ENCODE measurements at regions not wholly inside any gene's neighbourhood (a gene's known extent, or its start where the extent isn't known, plus 50 kb on each side); places are given as distances from the start of the nearest gene placed in this dataset.

- DNase-seq: no peak
Measured at GRCh38 chr22:27615408-27615807, 186.1 kb downstream of the MN1 start.

DNA sequence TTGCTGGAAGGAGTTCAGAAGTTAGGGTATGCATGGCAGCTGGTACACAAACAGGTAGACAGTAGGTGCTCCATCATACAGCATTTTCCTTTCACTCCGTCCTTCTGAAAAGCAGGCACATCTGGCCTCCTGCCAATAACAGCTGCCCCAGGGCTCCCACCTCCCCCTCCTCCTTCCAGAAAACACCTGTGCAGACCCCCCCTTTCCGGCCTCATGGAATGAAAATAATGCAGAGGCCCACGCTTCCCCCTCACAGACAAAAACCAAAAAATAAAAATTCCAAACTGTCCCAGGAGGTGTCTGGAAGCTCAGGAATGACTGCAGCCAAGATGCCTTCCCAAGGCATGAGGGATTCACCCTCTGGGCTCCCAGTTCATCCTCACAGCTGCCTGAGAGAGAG is 185.5 kb downstream of the MN1 start:
- no peak for DNase-seq

GRCh38 chr22:27617214-27617881 is 184.2 kb downstream of the MN1 start:
- DNase-seq: no peak

DNA sequence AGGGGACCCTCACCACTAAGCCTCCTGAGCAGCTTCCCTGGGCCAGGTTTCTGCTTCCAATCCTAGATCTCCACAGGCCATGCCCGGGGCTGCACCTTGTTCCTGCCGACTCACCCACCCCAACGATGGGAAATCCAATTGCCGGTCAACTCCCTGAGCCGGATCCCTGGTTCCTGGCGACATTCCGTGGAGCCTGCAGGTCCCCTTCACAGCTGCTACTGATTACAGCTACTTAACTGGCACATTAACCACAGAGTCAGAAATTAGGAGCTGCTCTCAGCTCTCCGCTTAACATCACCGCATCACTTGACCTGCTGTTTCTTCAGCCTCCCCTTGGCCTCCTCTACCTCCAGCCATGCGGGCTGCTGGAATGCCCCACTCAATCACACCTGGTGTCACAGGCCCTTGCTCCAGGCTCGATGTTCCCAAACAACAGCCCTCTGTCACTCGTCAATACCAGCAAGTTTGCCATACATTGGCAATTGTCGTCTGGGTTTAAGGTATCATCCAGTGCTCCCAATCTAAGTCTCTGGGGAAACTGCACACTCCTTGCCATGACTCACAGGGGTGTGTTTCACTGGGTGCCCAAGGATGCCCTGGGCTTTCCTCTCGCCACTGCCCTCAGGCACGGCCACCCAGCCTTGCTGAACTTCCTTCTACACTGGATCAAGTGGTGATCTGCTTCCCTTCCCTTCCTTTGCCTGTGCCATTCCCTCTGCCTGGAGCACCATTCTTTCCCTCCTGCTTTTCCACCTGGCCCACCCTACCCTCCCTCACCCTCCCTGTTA is 181.0 kb downstream of the MN1 start:
- DNase-seq: no peak

GRCh38 chr22:27621486-27622070 is 180.0 kb downstream of the MN1 start:
- DNase-seq: no peak

- no peak for DNase-seq
Measured at GRCh38 chr22:27624042-27624441, 177.5 kb downstream of the MN1 start.

GRCh38 chr22:27624705-27625104 is 176.9 kb downstream of the MN1 start:
- no peak for DNase-seq

- DNase-seq: no peak
Measured at GRCh38 chr22:27625769-27626674, 175.5 kb downstream of the MN1 start.

DNA sequence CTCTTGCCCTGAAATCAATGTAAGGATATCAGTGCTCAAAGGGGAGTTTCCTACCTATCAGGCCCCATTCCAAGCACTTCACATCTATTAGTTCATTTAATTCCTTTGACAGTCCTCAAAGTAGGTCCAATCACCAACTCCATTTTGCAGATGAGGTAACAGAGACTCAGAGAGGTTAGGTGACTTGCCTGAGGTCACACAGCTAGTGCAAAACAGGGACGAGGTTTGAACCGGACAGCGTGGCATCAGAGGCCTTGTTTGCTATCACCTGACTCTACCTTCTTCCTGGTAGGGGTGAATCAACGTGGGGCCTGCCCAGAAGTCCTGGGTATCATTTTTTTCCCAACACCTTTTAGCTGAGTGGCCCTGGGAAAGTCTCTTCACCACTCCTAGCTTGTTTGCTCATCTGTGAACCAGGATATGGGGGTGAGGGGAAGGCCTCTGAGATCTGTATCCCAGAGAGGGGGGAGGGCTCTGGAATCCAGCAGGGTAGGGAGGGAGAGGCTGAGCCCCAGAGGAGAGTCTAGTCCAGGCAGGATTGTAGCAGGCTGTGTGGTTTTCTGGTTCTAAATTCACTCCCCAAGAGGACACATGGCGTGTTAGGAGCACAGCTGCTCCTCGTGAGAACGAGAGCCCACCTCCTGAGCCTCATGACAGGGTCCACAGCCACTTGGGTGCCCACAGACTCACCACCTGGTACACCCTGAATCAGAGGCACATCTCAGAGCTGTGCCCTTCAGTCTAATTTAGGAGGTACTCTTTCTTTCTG is 174.7 kb downstream of the MN1 start:
- DNase-seq: no peak

GRCh38 chr22:27627444-27627833 is 174.1 kb downstream of the MN1 start:
- no peak for DNase-seq

GRCh38 chr22:27627901-27628300 is 173.7 kb downstream of the MN1 start:
- no peak for DNase-seq

- no peak for DNase-seq
Measured at GRCh38 chr22:27628341-27628740, 173.2 kb downstream of the MN1 start.

DNA sequence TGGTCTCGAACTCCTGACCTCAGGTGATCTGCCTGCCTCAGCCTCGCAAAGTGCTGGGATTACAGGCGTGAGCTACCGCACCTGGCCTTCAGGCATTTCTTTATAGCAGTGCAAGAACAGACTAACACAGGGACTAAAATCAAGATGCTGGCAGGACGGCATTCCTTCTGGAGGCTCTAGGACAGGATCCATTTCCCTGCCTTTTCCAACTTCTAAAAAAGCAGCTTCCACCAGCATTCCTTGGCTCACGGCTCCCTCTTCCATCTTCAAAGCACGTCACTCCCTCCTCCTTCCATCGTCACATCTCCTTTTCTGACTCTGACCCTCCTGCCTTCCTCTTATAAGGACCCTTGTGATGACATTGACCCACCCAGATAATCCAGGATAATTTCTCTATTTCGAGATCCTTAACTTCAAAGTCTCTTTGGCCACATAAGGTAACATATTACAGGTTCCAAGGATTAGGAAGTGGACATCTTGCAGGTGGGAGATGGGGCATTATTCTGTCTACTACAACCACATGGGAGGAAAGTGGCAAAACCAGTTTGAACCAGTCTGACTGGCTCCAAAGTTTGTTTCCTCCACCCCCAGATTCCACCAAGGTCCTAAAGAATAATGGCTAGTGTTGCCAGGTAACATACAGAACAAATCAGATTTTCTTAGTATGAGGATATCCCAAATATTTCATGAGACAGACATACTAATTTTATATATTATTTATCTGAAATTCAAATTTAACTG is 172.5 kb downstream of the MN1 start:
- DNase-seq: no peak

- DNase-seq: no peak
Measured at GRCh38 chr22:27629908-27630673, 171.5 kb downstream of the MN1 start.

DNA sequence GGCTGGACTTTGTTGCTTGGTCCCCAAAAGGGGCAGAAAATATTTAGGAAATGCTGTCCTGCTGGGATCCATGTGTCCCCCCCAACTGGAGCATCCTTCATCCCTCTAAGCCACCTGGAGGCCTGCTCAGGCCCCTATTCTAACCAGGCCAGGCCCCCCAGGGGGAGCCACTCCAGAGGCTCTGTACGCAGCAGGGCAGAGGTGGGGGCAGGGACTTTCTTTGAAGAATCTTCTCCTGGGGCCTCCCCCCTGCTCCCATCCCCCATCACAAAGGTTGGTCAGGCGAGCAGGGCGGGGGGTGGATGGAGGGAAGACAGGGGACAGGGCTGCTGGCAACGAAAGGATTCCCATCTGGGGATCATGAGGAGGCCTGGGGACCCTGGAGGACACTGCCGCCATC is 170.8 kb downstream of the MN1 start:
- no peak for DNase-seq

DNA sequence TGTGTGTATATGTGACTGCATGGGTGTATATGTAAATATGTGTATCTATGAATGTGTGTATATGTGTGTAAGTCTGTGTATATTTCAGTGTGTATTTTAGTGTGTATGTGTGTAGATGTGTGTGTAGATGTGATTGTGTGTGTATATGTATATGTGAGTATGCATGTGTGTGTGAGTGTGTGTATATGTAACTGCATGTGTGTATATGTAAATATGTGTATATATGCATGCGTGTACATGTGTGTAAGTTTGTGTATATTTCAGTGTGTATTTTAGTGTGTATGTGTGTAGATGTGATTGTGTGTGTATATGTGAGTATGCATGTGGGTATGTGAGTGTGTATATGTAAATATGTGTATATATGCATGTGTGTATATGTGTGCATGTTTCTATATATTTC is 169.9 kb downstream of the MN1 start:
- no peak for DNase-seq

- no peak for DNase-seq
Measured at GRCh38 chr22:27632451-27633295, 168.9 kb downstream of the MN1 start.

DNA sequence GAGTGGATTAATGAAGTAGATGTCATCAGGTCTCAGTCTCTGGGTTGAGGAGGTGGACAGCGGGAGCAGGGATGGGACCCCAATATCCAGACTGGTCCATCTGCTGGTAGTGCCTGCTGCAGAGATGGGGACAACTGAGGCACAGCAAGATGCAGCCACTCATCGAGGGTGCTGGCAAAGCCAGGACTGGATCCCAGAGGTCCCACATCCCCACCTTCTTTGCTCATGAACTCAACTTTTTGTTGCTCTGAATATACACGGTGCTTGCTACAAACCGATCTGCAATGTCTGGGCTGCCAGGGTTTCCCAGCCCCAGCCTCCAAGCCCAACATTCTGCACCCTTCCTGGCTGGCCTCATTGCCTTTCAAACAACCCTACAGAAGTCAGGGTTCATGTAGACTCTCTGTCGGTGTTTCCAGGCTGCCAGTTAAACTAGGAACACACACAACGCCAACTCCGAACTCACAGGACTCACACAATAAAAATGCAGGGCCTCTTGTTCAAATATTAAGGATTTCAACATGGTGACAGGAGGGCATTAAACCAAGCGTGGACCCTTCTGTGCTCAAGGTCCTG is 168.2 kb downstream of the MN1 start:
- DNase-seq: no peak

- no peak for DNase-seq
Measured at GRCh38 chr22:27634043-27634740, 167.4 kb downstream of the MN1 start.

Data from NCI-H2107 (cell line).